ENCODE measurements at regions not wholly inside any gene's neighbourhood (a gene's known extent, or its start where the extent isn't known, plus 50 kb on each side); places are given as distances from the start of the nearest gene placed in this dataset.

GRCh38 chr4:144347121-144347520, 206.6 kb upstream of the GYPA start:
- ChIA-PET CTCF (no interaction called here), POLR2A (no interaction called here)
- Histone ChIP-seq H3K4me2 (no peak overlapping the region), H3K4me3 (no peak overlapping the region), H3K27ac (no peak overlapping the region), H3K9me3 (no peaks in the 10 kb centered on the region), H3K4me1 (0 out of 3 replicates have a peak, but pooled peaks cover 8% of the 10 kb centered on the region)
- 65% methylated on average over 4 of the region's 4 CpGs for WGBS (ENCODE audit: missing lambda C conversion rate)
- DNase-seq (ENCODE audit: low read depth in 1 of 2, low spot score in 1 of 2): no peak
- FAIRE-seq: no peak
- TF ChIP-seq ELK1 (IDR thresholded peaks at IDR 0.05; ENCODE audit: low read depth, low read length): no peak
- TF ChIP-seq EHMT2 (IDR thresholded peaks at IDR 0.05; ENCODE audit: low read depth): no peak
- TF ChIP-seq SREBF2 (IDR thresholded peaks at IDR 0.05): no peak
- no peak for ATAC-seq

GRCh38 chr4:144350706-144351105, 210.2 kb upstream of the GYPA start:
- Histone ChIP-seq H3K27ac (no peak overlapping the region), H3K4me3 (no peak overlapping the region), H3K9me3 (no peaks in the 10 kb centered on the region), H3K4me2 (0 out of 3 replicates have a peak overlapping the region, but pooled peaks have one; percentile 26), H3K4me1 (peaks cover 10% of the 10 kb centered on the region; the same call in 2 of the 3 replicates)
- no peak for DNase-seq (ENCODE audit: low read depth in 1 of 2, low spot score in 1 of 2)
- TF ChIP-seq FOSL2 (IDR thresholded peaks at IDR 0.05) (no peak), FOSL2 (CRISPR knock-in tag; IDR thresholded peaks at IDR 0.05) (peak; percentile 27; the same call in 1 of the 2 replicates), ZFP36 (IDR thresholded peaks at IDR 0.05; ENCODE audit: borderline replicate concordance, partially characterized antibody) (no peak)
- 59% methylated on average over 2 of the region's 2 CpGs for WGBS (ENCODE audit: missing lambda C conversion rate)
- POLR2A ChIA-PET: no interaction called here
- no peak for ATAC-seq
- FAIRE-seq: no peak
- CTCF ChIA-PET: no interaction called here

GRCh38 chr4:144351306-144351705, 210.8 kb upstream of the GYPA start:
- H3K27ac ChIP-seq: no peak overlapping the region
- POLR2A ChIA-PET: no interaction called here
- no peaks in the 10 kb centered on the region for H3K9me3 ChIP-seq
- DNase-seq (ENCODE audit: low read depth in 1 of 2, low spot score in 1 of 2) (no peak), FAIRE-seq (no peak), ATAC-seq (no peak)
- TF ChIP-seq EHMT2 (IDR thresholded peaks at IDR 0.05; ENCODE audit: low read depth) (no peak), MAFK (IDR thresholded peaks at IDR 0.05; ENCODE audit: partially characterized antibody) (peak; percentile 85)
- CTCF ChIA-PET: no interaction called here
- H3K4me1 ChIP-seq: peaks cover 16% of the 10 kb centered on the region; the same call in 2 of the 3 replicates
- 89% methylated on average over 3 of the region's 3 CpGs for WGBS (ENCODE audit: missing lambda C conversion rate)
- no peak overlapping the region for H3K4me3 ChIP-seq
- H3K4me2 ChIP-seq: 0 out of 3 replicates have a peak overlapping the region, but pooled peaks have one; percentile 26

GRCh38 chr4:144353292-144353691, 212.8 kb upstream of the GYPA start:
- FAIRE-seq: no peak
- TF ChIP-seq USF2 (IDR thresholded peaks at IDR 0.05): no peak
- Histone ChIP-seq H3K4me3 (no peak overlapping the region), H3K27ac (no peak overlapping the region), H3K4me1 (peaks cover 23% of the 10 kb centered on the region), H3K4me2 (no peak overlapping the region), H3K9me3 (no peaks in the 10 kb centered on the region)
- ChIA-PET POLR2A (no interaction called here), CTCF (interaction anchor here (0.6 kb wide), 1 partner anchor 231 kb away, joined by 3 read pairs; no protein-coding TSS in a partner anchor)
- DNase-seq (ENCODE audit: low read depth in 1 of 2, low spot score in 1 of 2): no peak
- no peak for ATAC-seq
- 90% methylated on average over 5 of the region's 5 CpGs for WGBS (ENCODE audit: missing lambda C conversion rate)

GRCh38 chr4:144355811-144356757, 215.6 kb upstream of the GYPA start:
- ATAC-seq: peak; percentile 96 to 98
- FAIRE-seq: no peak
- TF ChIP-seq EHF (CRISPR knock-in tag; IDR thresholded peaks at IDR 0.05) (no peak), HDAC2 (IDR thresholded peaks at IDR 0.05) (no peak), GATA3 (IDR thresholded peaks at IDR 0.05; ENCODE audit: borderline replicate concordance) (peak; percentile 58; the same call in 1 of the 2 replicates), JUNB (IDR thresholded peaks at IDR 0.05) (peak; percentile 69), ZSCAN20 (CRISPR knock-in tag; IDR thresholded peaks at IDR 0.05) (no peak), RAD21 (conservative IDR thresholded peaks at IDR 0.05 in 1 of 2, IDR thresholded peaks at IDR 0.05 in 1 of 2) (peak; percentile 32 to 65), CTCF (IDR thresholded peaks at IDR 0.05) (peak; percentile 33; the same call in 2 of the 3 replicates), NR3C1 (IDR thresholded peaks at IDR 0.05) (no peak), JUN (IDR thresholded peaks at IDR 0.05) (0 out of 5 replicates have a peak, but pooled peaks have one; percentile 25 to 40), MAX (IDR thresholded peaks at IDR 0.05) (0 out of 2 replicates have a peak, but pooled peaks have one; percentile 14), FOSL2 (IDR thresholded peaks at IDR 0.05) (0 out of 2 replicates have a peak, but pooled peaks have one; percentile 28), FOSL2 (CRISPR knock-in tag; IDR thresholded peaks at IDR 0.05) (peak; percentile 62), SMC3 (IDR thresholded peaks at IDR 0.05) (peak; percentile 53), E2F6 (IDR thresholded peaks at IDR 0.05; ENCODE audit: borderline replicate concordance, low read depth) (no peak)
- peak overlapping the region; percentile 36 to 53 for H3K27ac ChIP-seq
- ChIA-PET POLR2A (no interaction called here), CTCF (no interaction called here)
- peaks cover 17% of the 10 kb centered on the region for H3K4me1 ChIP-seq
- peak overlapping the region; percentile 72 for H3K4me2 ChIP-seq
- no peaks in the 10 kb centered on the region for H3K9me3 ChIP-seq
- 13% methylated on average over 10 of the region's 10 CpGs for whole genome bisulfite sequencing (ENCODE audit: missing lambda C conversion rate)
- peak; percentile 12 to 73 for DNase-seq (ENCODE audit: low read depth in 1 of 2, low spot score in 1 of 2)
- H3K4me3 ChIP-seq: no peak overlapping the region

Measured in A549 (cell line).